HEK293T (cell line): ENCODE measurements at regions not wholly inside any gene's neighbourhood (a gene's known extent, or its start where the extent isn't known, plus 50 kb on each side); places are given as distances from the start of the nearest gene placed in this dataset.

Experiments used
- FOXA1 ChIP-seq: fragments of 450-650 bp; IDR thresholded peaks from 2 replicates; pipeline ENCODE4 v1.6.1; 2016; ENCODE audit warnings: mild to moderate bottlenecking
- FOXK2 ChIP-seq: fragments of 450-650 bp; IDR thresholded peaks from 2 replicates; pipeline ENCODE4 v1.6.1; 2016; ENCODE audit warnings: mild to moderate bottlenecking
- SP1 ChIP-seq: fragments of 450-650 bp; IDR thresholded peaks from 2 replicates; pipeline ENCODE4 v1.6.1; 2017
- TARDBP ChIP-seq: fragments of 450-650 bp; IDR thresholded peaks from 2 replicates; pipeline ENCODE4 v1.6.1; 2016
- ZNF384 ChIP-seq: fragments of 450-650 bp; IDR thresholded peaks from 2 replicates; pipeline ENCODE4 v1.6.1; 2016

- TF ChIP-seq SP1: no peak
- TF ChIP-seq FOXK2: no peak
- TF ChIP-seq ZNF384: no peak
- no peak for TF ChIP-seq FOXA1
- TF ChIP-seq TARDBP: no peak
Observed at GRCh38 chr4:128548381-128548780, 260.8 kb upstream of the PGRMC2 start.
